ENCODE measurements at regions not wholly inside any gene's neighbourhood (a gene's known extent, or its start where the extent isn't known, plus 50 kb on each side); places are given as distances from the start of the nearest gene placed in this dataset.
"Not testable (repeated sequence)": the region's sequence is repeated elsewhere in the genome, so short reads cannot be mapped to it uniquely, and the experiment has no call there.

- DNase-seq: no peak
These were observed 58.8 kb downstream of the UQCRFS1 start for GRCh38 chr19:29154163-29154562.

GRCh38 chr19:29145756-29146155 lies 67.2 kb downstream of the UQCRFS1 start:
- no peak for DNase-seq

GRCh38 chr19:29143183-29143582 lies 69.8 kb downstream of the UQCRFS1 start:
- DNase-seq: no peak

GRCh38 chr19:29139227-29139626 lies 73.7 kb downstream of the UQCRFS1 start:
- DNase-seq: no peak

GRCh38 chr19:29138206-29138605 lies 74.7 kb downstream of the UQCRFS1 start:
- DNase-seq: not testable (repeated sequence)

- no peak for DNase-seq
These were observed 81.5 kb downstream of the UQCRFS1 start for GRCh38 chr19:29131456-29131855.

- DNase-seq: no peak
These were observed 83.8 kb downstream of the UQCRFS1 start for GRCh38 chr19:29129148-29129547.

- DNase-seq: no peak
These were observed 84.7 kb downstream of the UQCRFS1 start for GRCh38 chr19:29128203-29128602.

GRCh38 chr19:29122185-29122584 lies 90.8 kb downstream of the UQCRFS1 start:
- DNase-seq: no peak

- no peak for DNase-seq
These were observed 91.3 kb downstream of the UQCRFS1 start for GRCh38 chr19:29121684-29122083.

GRCh38 chr19:29120466-29120865 lies 92.5 kb downstream of the UQCRFS1 start:
- DNase-seq: no peak

- no peak for DNase-seq
These were observed 93.4 kb downstream of the UQCRFS1 start for GRCh38 chr19:29119590-29119989.

- no peak for DNase-seq
These were observed 94.6 kb downstream of the UQCRFS1 start for GRCh38 chr19:29118389-29118788.

- no peak for DNase-seq
These were observed 95.0 kb downstream of the UQCRFS1 start for GRCh38 chr19:29117926-29118325.

- no peak for DNase-seq
These were observed 97.8 kb downstream of the UQCRFS1 start for GRCh38 chr19:29115181-29115580.

- DNase-seq: no peak
These were observed 99.1 kb downstream of the UQCRFS1 start for GRCh38 chr19:29113838-29114237.

- no peak for DNase-seq
These were observed 101.4 kb downstream of the UQCRFS1 start for GRCh38 chr19:29111576-29111975.

- no peak for DNase-seq
These were observed 105.1 kb downstream of the UQCRFS1 start for GRCh38 chr19:29107831-29108230.

- no peak for DNase-seq
These were observed 106.5 kb downstream of the UQCRFS1 start for GRCh38 chr19:29106346-29106885.

GRCh38 chr19:29105629-29106292 lies 107.2 kb downstream of the UQCRFS1 start:
- DNase-seq: no peak

- DNase-seq: no peak
These were observed 108.2 kb downstream of the UQCRFS1 start for GRCh38 chr19:29104605-29105241.

- no peak for DNase-seq
These were observed 114.0 kb downstream of the UQCRFS1 start for GRCh38 chr19:29098863-29099481.

GRCh38 chr19:29098091-29098490 lies 114.9 kb downstream of the UQCRFS1 start:
- no peak for DNase-seq

GRCh38 chr19:29096896-29097295 lies 116.1 kb downstream of the UQCRFS1 start:
- no peak for DNase-seq

Data from stimulated activated naive CD4-positive, alpha-beta T cell treated with Interleukin-2 at 50 U/mL for 16 hours (primary cell).